Stomach (tissue), 8 donors: ENCODE measurements at regions not wholly inside any gene's neighbourhood (a gene's known extent, or its start where the extent isn't known, plus 50 kb on each side); places are given as distances from the start of the nearest gene placed in this dataset.

Source experiments
- DNase-seq, 2 donors: peaks; one replicate each; pipeline versions ENCODE4 v3.0.0 to v3.0.0-alpha.2; 2013 to 2019
- H3K27ac ChIP-seq, 5 donors: fragments of 200-600 bp in 4 of 5; sonication (generic) in 4 of 5; one replicate each; pipeline ENCODE4 v1.5.1; 2013 to 2019; ENCODE audit warnings: mild to moderate bottlenecking in 1 of 5, moderate library complexity in 1 of 5
- H3K27me3 ChIP-seq, 3 donors: fragments of 200-600 bp; sonication (generic); one replicate each; pipeline ENCODE4 v1.5.1; 2017 to 2019; ENCODE audit warnings: mixed run types in 1 of 3
- H3K36me3 ChIP-seq, 4 donors: fragments of 200-600 bp; sonication (generic); 1 replicate in 3 of 4; 2 replicates in 1 of 4; pipeline ENCODE4 v1.5.1; 2016 to 2019
- H3K4me1 ChIP-seq, 4 donors: fragments of 200-600 bp; sonication (generic); one replicate each; pipeline ENCODE4 v1.5.1; 2016 to 2019
- H3K4me3 ChIP-seq, 4 donors: fragments of 200-600 bp; sonication (generic) in 3 of 4; one replicate each; pipeline ENCODE4 v1.5.1; 2016 to 2019; ENCODE audit warnings: mild to moderate bottlenecking in 1 of 4
- H3K9me3 ChIP-seq, 4 donors: fragments of 200-600 bp; sonication (generic); one replicate each; pipeline ENCODE4 v1.5.1; 2016 to 2019
- EP300 ChIP-seq: sonication (generic); formaldehyde crosslinking; IDR thresholded peaks from one replicate; pipeline ENCODE4 v1.6.1; 2017; ENCODE audit warnings: antibody characterized with exemption
- POLR2A ChIP-seq, 4 donors: fragments of 450-650 bp; IDR thresholded peaks; one replicate each; pipeline ENCODE4 v1.6.1; 2016; ENCODE audit warnings: antibody characterized with exemption in 4 of 4, control low read depth in 2 of 4, mild to moderate bottlenecking in 1 of 4, moderate library complexity in 1 of 4
- POLR2AphosphoS5 ChIP-seq, 3 donors: sonication (generic); formaldehyde crosslinking; IDR thresholded peaks; one replicate each; pipeline ENCODE4 v1.6.1; 2016; ENCODE audit warnings: antibody characterized with exemption in 3 of 3
- WGBS, 5 donors: extraction: QIAGEN DNeasy Blood & Tissue Kit in 3 of 5; methylation state at CpG; one replicate each; pipeline versions ENCODE4 v1.1.5 to v1.1.7; 2013 to 2018; 5-methylcytosine and 5-hydroxymethylcytosine counted together
- intact Hi-C: fragments of 100-400 bp; cut with DNase I; formaldehyde crosslinking; loops from one replicate; pipeline ENCODE4 v1.15.1; 2023; ENCODE audit warnings: low total_unique reads
- TF ChIP-seq, protein P1 (sequence below), 7 experiments: fragments of 450-650 bp in 4 of 7; fragments of 200-600 bp in 3 of 7; sonication (generic) in 3 of 7; IDR thresholded peaks; one replicate each; pipeline ENCODE4 v1.5.1; 2016 to 2019; ENCODE audit warnings: antibody characterized with exemption in 7 of 7, control low read depth in 2 of 7, mild to moderate bottlenecking in 1 of 7
- donor health status: healthy with polysubstance abuse.
- donor health status: Bipolar disorder and iron deficiency.
- donor health status: healthy.

DNA sequence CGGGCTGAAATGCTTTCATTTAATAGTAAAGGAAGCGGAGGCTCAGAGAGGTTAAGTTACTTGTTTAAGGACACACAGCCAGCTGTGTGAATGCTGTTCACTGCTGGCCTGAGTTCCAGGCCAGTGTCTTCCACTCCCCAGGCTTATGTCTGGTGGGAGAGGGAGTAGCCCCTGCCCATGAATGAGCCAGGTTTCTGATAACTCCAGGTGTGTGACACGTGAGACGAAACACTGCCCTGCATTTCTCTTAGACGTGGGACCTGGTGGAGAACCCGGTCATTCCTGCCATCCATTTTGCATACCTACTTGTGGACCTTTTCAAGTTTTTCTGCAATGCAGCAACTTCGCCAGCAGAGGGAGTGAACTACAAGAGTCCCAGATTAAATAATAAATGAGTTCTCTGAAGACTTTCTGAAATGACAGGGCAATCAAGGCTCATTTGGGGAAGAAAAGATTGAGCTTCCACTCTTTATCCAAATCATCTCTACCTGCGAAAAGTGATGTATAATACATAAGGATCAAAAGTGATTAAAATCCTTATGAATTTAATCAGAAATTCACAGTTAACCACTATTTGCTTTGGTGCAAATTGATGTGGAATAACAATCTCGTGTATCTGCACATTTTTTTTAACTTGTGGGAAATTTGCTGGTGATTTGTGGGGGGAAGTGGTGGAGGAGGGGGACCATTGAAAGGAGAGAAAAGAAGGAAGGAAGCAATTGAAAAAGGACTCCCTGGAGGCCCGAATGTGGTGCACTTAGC, 79.4 kb upstream of the ASB18 start:
- H3K27ac ChIP-seq, result no peak overlapping the region
- no peak for TF ChIP-seq POLR2AphosphoS5 (IDR thresholded peaks at IDR 0.05)
- TF ChIP-seq, protein P1, sequence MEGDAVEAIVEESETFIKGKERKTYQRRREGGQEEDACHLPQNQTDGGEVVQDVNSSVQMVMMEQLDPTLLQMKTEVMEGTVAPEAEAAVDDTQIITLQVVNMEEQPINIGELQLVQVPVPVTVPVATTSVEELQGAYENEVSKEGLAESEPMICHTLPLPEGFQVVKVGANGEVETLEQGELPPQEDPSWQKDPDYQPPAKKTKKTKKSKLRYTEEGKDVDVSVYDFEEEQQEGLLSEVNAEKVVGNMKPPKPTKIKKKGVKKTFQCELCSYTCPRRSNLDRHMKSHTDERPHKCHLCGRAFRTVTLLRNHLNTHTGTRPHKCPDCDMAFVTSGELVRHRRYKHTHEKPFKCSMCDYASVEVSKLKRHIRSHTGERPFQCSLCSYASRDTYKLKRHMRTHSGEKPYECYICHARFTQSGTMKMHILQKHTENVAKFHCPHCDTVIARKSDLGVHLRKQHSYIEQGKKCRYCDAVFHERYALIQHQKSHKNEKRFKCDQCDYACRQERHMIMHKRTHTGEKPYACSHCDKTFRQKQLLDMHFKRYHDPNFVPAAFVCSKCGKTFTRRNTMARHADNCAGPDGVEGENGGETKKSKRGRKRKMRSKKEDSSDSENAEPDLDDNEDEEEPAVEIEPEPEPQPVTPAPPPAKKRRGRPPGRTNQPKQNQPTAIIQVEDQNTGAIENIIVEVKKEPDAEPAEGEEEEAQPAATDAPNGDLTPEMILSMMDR (IDR thresholded peaks at IDR 0.05), result peak in 5 of 7 experiments; percentile 49 to 81 (median 76)
- H3K4me1 ChIP-seq, result peaks cover 0 to 9% (median 5%) of the 10 kb centered on the region in 4 donors
- intact Hi-C loops, result loop anchor here (10.0 kb wide), 1 partner anchor 231 kb away; no protein-coding TSS in a partner anchor
- H3K9me3 ChIP-seq, result no peaks in the 10 kb centered on the region
- WGBS, 5 donors, result 35 to 43% (median 40%) methylated on average over 10 of the region's 10 CpGs
- no peaks in the 10 kb centered on the region for H3K36me3 ChIP-seq
- peak; percentile 71 to 82 for DNase-seq
- no peaks in the 10 kb centered on the region for H3K27me3 ChIP-seq
- H3K4me3 ChIP-seq, result no peak overlapping the region

DNA sequence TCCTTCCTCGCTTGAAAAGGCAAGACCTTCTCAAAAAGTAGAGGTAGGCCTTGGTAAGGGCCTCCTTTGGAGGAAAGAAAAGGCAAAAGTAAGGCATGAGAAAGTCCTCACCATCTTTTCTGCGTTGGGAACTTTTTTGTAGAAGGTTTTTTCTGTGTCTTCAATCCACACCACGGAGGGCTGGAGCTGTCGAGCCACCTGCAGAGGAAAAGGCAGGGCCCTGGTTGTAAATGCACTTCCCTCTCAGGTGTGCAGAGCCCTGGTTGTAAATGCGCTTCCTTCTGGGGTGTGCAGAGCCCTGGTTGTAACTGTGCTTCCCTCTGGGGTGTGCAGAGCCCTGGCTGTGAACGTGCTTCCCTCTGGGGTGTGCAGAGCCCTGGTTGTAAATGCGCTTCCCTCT, 80.2 kb upstream of the ASB18 start:
- Histone ChIP-seq H3K9me3 (no peaks in the 10 kb centered on the region), H3K27me3 (no peaks in the 10 kb centered on the region), H3K36me3 (no peaks in the 10 kb centered on the region), H3K4me3 (no peak overlapping the region), H3K4me1 (peaks cover 0 to 3% (median 0%) of the 10 kb centered on the region in 4 donors), H3K27ac (no peak overlapping the region)
- 77 to 91% (median 83%) methylated on average over 7 of the region's 7 CpGs for WGBS, 5 donors
- no peak for DNase-seq
- intact Hi-C loops, result loop anchor here (10.0 kb wide), 1 partner anchor 230 kb away; no protein-coding TSS in a partner anchor
- TF ChIP-seq POLR2AphosphoS5 (IDR thresholded peaks at IDR 0.05) (no peak), EP300 (no peak), POLR2A (IDR thresholded peaks at IDR 0.05) (no peak)
- TF ChIP-seq, protein P1 (IDR thresholded peaks at IDR 0.05), result no peak

DNA sequence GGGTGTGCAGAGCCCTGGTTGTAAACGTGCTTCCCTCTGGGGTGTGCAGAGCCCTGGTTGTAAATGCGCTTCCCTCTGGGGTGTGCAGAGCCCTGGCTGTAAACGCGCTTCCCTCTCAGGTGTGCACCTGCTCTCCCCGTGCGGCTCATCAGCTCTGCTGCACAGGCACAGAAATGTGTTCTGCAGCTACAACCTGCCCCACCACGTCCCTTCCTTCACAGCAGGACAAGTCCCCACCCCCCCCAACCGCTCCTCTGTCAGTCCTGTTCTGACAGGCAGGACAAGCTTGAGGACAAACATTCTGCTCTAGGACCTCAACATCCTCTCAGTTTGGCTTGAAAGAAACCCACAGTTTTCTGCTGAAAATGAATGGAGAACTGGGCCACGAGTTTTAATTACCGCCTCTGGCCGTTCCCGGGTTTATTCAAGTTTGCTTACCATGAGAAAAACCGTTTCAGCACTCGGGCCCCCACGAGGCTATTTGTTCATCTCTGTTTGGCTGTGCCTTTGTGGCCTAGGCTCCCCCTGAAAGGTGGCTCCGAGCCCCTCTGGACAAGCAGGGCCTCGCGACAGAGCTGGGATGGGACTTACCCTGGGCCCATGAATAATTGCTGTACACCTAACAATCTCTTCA, 81.0 kb upstream of the ASB18 start:
- Histone ChIP-seq H3K27me3 (no peaks in the 10 kb centered on the region), H3K27ac (no peak overlapping the region), H3K36me3 (no peaks in the 10 kb centered on the region), H3K4me1 (peaks cover 0 to 3% (median 0%) of the 10 kb centered on the region in 4 donors), H3K4me3 (no peak overlapping the region), H3K9me3 (no peaks in the 10 kb centered on the region)
- intact Hi-C loops, result loop anchor here (10.0 kb wide), 1 partner anchor 230 kb away; no protein-coding TSS in a partner anchor
- DNase-seq, result no peak
- TF ChIP-seq EP300 (no peak), POLR2A (IDR thresholded peaks at IDR 0.05) (no peak), POLR2AphosphoS5 (IDR thresholded peaks at IDR 0.05) (no peak)
- TF ChIP-seq, protein P1 (IDR thresholded peaks at IDR 0.05), result no peak
- WGBS, 5 donors, result 75 to 86% (median 78%) methylated on average over 16 to 18 of the region's 18 CpGs

DNA sequence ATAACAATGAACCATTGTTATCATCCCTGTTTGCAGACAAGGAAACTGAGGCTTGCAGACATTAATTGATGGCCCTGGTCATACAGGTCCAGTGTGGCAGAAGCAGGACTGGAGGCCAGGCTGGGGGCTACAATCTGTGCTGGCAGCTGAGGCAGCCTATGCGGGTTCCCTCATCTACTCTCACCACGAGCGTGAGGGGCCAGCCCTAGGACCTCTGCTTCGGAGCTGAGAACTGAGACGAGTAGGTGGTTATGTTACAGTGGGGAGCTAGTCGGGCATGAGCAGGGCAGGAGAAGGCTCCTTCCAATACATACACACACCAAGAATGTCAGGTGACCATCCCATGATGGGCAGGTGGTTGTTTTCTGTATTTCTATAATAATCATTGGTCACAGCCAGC, 82.2 kb upstream of the ASB18 start:
- WGBS, 5 donors, result 90 to 98% (median 93%) methylated on average over 6 of the region's 6 CpGs
- DNase-seq, result no peak
- intact Hi-C loops, result loop anchor here (10.0 kb wide), 1 partner anchor 228 kb away; no protein-coding TSS in a partner anchor
- Histone ChIP-seq H3K27me3 (no peaks in the 10 kb centered on the region), H3K9me3 (no peaks in the 10 kb centered on the region), H3K4me1 (peaks cover 0 to 3% (median 0%) of the 10 kb centered on the region in 4 donors), H3K36me3 (no peaks in the 10 kb centered on the region), H3K4me3 (no peak overlapping the region), H3K27ac (no peak overlapping the region)
- no peak for TF ChIP-seq POLR2AphosphoS5 (IDR thresholded peaks at IDR 0.05)
- TF ChIP-seq, protein P1 (IDR thresholded peaks at IDR 0.05), result no peak
- no peak for TF ChIP-seq EP300
- no peak for TF ChIP-seq POLR2A (IDR thresholded peaks at IDR 0.05)
